SK-N-SH (cell line): ENCODE measurements at regions not wholly inside any gene's neighbourhood (a gene's known extent, or its start where the extent isn't known, plus 50 kb on each side); places are given as distances from the start of the nearest gene placed in this dataset.

Source experiments
- CTCF ChIA-PET: fragments of 300-600, 350-600 bp; formaldehyde crosslinking; extraction: SDS; loops from one replicate; lab custom pipeline; 2021; lab: Yijun Ruan, JAX
- POLR2A ChIA-PET: fragments of 350-600 bp; sonication (Branson Sonifier 250); formaldehyde crosslinking; extraction: SDS; loops from one replicate; lab custom pipeline; 2020; ENCODE audit warnings: antibody characterized with exemption, inconsistent platforms; lab: Yijun Ruan, JAX
- DNase-seq: peaks from one replicate; pipeline ENCODE4 v3.0.0; 2012
- H2AFZ ChIP-seq: fragments of 200-600 bp; sonication (generic); 2 replicates; pipeline ENCODE4 v1.8.1; 2016; ENCODE audit warnings: antibody characterized with exemption, mild to moderate bottlenecking, low read depth
- H3F3A ChIP-seq: fragments of 200-600 bp; sonication (generic); replicated peaks from 2 replicates; pipeline ENCODE3; 2016; ENCODE audit warnings: antibody characterized with exemption, mild to moderate bottlenecking; ENCODE audit not compliant: insufficient read depth
- H3K27ac ChIP-seq, 2 experiments: fragments of 200-500 bp in 1 of 2; fragments of 200-600 bp in 1 of 2; sonication (Bioruptor generic) in 1 of 2; sonication (generic), shearing (Covaris generic) in 1 of 2; 2 replicates each; pipeline versions ENCODE4 v1.5.1 to v1.6.1; 2014 to 2016; ENCODE audit warnings: low read depth in 2 of 2, inconsistent platforms in 1 of 2, low read length in 1 of 2, mild to moderate bottlenecking in 1 of 2, mixed read lengths in 1 of 2
- H3K27me3 ChIP-seq: fragments of 200-600 bp; sonication (generic), shearing (Covaris generic); 2 replicates; pipeline ENCODE4 v1.6.1; 2016; ENCODE audit warnings: mixed run types; ENCODE audit not compliant: insufficient read depth
- H3K36me3 ChIP-seq, 2 experiments: fragments of 200-500 bp in 1 of 2; fragments of 200-600 bp in 1 of 2; sonication (Bioruptor generic) in 1 of 2; sonication (generic) in 1 of 2; replicated peaks in 1 of 2; 2 replicates each; pipeline versions ENCODE3 to v1.5.1; 2014 to 2016; ENCODE audit warnings: low read length in 1 of 2, mild to moderate bottlenecking in 1 of 2; ENCODE audit not compliant: insufficient read depth in 2 of 2, control insufficient read depth in 1 of 2
- H3K4me1 ChIP-seq, 2 experiments: fragments of 200-500 bp in 1 of 2; fragments of 200-600 bp in 1 of 2; sonication (Bioruptor generic) in 1 of 2; sonication (generic), shearing (Covaris generic) in 1 of 2; 2 replicates each; pipeline versions ENCODE4 v1.5.1 to v1.6.1; 2014 to 2016; ENCODE audit warnings: low read depth in 1 of 2, low read length in 1 of 2, mixed run types in 1 of 2; ENCODE audit not compliant: insufficient read depth in 2 of 2, control insufficient read depth in 1 of 2
- H3K4me2 ChIP-seq: fragments of 200-600 bp; sonication (generic), shearing (Covaris generic); 2 replicates; pipeline ENCODE4 v1.6.1; 2017; ENCODE audit warnings: mixed run types
- H3K4me3 ChIP-seq, 2 experiments: fragments of 200-500 bp in 1 of 2; fragments of 200-600 bp in 1 of 2; sonication (Bioruptor generic) in 1 of 2; sonication (generic), shearing (Covaris generic) in 1 of 2; 2 replicates each; pipeline versions ENCODE4 v1.5.1 to v1.8.1; 2014 to 2016; ENCODE audit warnings: low read depth in 2 of 2, inconsistent platforms in 1 of 2, low read length in 1 of 2, mild to moderate bottlenecking in 1 of 2, mixed read lengths in 1 of 2, moderate library complexity in 1 of 2
- H3K79me2 ChIP-seq: fragments of 200-600 bp; sonication (generic); 2 replicates; pipeline ENCODE4 v1.8.1; 2017; ENCODE audit warnings: mild to moderate bottlenecking; ENCODE audit not compliant: insufficient read depth
- H3K9ac ChIP-seq: fragments of 200-600 bp; sonication (generic); 2 replicates; pipeline ENCODE4 v1.6.1; 2017; ENCODE audit warnings: mixed run types
- H3K9me2 ChIP-seq: fragments of 200-600 bp; sonication (generic); 2 replicates; pipeline ENCODE4 v1.6.1; 2017; ENCODE audit warnings: mixed run types
- H3K9me3 ChIP-seq: fragments of 200-600 bp; sonication (generic); 2 replicates; pipeline ENCODE4 v1.6.1; 2017; ENCODE audit warnings: mixed run types, mild to moderate bottlenecking, moderate library complexity
- H4K20me1 ChIP-seq: fragments of 200-600 bp; sonication (generic); 2 replicates; pipeline ENCODE4 v1.6.1; 2017; ENCODE audit warnings: mild to moderate bottlenecking, mixed run types; ENCODE audit not compliant: insufficient read depth
- CHD2 ChIP-seq: fragments of 150-350 bp; IDR thresholded peaks from 2 replicates; pipeline ENCODE4 v1.6.1; 2018; ENCODE audit warnings: low read length; ENCODE audit not compliant: partially characterized antibody
- FOXM1 ChIP-seq: IDR thresholded peaks from 2 replicates; pipeline ENCODE4 v1.4.0; 2012; ENCODE audit warnings: low read depth, mild to moderate bottlenecking
- IRF3 ChIP-seq: fragments of 150-350 bp; IDR thresholded peaks from 2 replicates; pipeline ENCODE4 v1.6.1; 2016; ENCODE audit warnings: mild to moderate bottlenecking, low read depth, low read length
- MEF2A ChIP-seq: IDR thresholded peaks from 2 replicates; pipeline ENCODE4 v1.4.0; 2012; ENCODE audit warnings: low read depth, borderline replicate concordance
- PBX3 ChIP-seq: IDR thresholded peaks from 2 replicates; pipeline ENCODE4; 2012
- RAD21 ChIP-seq: IDR thresholded peaks from 2 replicates; pipeline ENCODE4 v1.6.1; 2012; ENCODE audit warnings: mild to moderate bottlenecking, low read length
- RCOR1 ChIP-seq: fragments of 150-350 bp; IDR thresholded peaks from 2 replicates; pipeline ENCODE4 v1.6.1; 2017; ENCODE audit warnings: antibody characterized with exemption, low read length
- RFX5 ChIP-seq: IDR thresholded peaks from 2 replicates; pipeline ENCODE4 v1.6.1; 2012; ENCODE audit warnings: mild to moderate bottlenecking, improper control_type of control experiment, low read length
- RXRA ChIP-seq: IDR thresholded peaks from 2 replicates; pipeline ENCODE4 v1.4.0; 2012; ENCODE audit warnings: low read depth, mild to moderate bottlenecking, borderline replicate concordance
- SIN3A ChIP-seq: IDR thresholded peaks from 2 replicates; pipeline ENCODE4 v1.6.1; 2012; ENCODE audit warnings: low read depth, mild to moderate bottlenecking, low read length, moderate library complexity, borderline replicate concordance
- SMC3 ChIP-seq: IDR thresholded peaks from 2 replicates; pipeline ENCODE4 v1.6.1; 2012; ENCODE audit warnings: low read depth, low read length, improper control_type of control experiment
- TAF1 ChIP-seq: IDR thresholded peaks from 2 replicates; pipeline ENCODE4 v1.6.1; 2012; ENCODE audit warnings: low read depth, mild to moderate bottlenecking, low read length, moderate library complexity, borderline replicate concordance
- TCF12 ChIP-seq: IDR thresholded peaks from 2 replicates; pipeline ENCODE4 v1.4.0; 2012
- YY1 ChIP-seq: IDR thresholded peaks from 2 replicates; pipeline ENCODE4 v1.4.0; 2012; ENCODE audit warnings: low read depth, mild to moderate bottlenecking
- WGBS: methylation state at CpG from one replicate; pipeline ENCODE4 v1.1.6; 2017; ENCODE audit warnings: low lambda C conversion rate; 5-methylcytosine and 5-hydroxymethylcytosine counted together
- TF ChIP-seq, protein P1 (sequence below): IDR thresholded peaks from 2 replicates; pipeline ENCODE4 v1.4.0; 2012; ENCODE audit warnings: low read depth, borderline replicate concordance
- TF ChIP-seq, protein P2 (sequence below): IDR thresholded peaks from 2 replicates; pipeline ENCODE4 v1.4.0; 2012; ENCODE audit warnings: low read depth, borderline replicate concordance

GRCh38 chr2:117603567-117603966, 210.9 kb upstream of the DDX18 start (continued):
- TF ChIP-seq, protein P1, sequence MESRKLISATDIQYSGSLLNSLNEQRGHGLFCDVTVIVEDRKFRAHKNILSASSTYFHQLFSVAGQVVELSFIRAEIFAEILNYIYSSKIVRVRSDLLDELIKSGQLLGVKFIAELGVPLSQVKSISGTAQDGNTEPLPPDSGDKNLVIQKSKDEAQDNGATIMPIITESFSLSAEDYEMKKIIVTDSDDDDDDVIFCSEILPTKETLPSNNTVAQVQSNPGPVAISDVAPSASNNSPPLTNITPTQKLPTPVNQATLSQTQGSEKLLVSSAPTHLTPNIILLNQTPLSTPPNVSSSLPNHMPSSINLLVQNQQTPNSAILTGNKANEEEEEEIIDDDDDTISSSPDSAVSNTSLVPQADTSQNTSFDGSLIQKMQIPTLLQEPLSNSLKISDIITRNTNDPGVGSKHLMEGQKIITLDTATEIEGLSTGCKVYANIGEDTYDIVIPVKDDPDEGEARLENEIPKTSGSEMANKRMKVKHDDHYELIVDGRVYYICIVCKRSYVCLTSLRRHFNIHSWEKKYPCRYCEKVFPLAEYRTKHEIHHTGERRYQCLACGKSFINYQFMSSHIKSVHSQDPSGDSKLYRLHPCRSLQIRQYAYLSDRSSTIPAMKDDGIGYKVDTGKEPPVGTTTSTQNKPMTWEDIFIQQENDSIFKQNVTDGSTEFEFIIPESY, result no peak
- no peak for TF ChIP-seq RAD21

DNA sequence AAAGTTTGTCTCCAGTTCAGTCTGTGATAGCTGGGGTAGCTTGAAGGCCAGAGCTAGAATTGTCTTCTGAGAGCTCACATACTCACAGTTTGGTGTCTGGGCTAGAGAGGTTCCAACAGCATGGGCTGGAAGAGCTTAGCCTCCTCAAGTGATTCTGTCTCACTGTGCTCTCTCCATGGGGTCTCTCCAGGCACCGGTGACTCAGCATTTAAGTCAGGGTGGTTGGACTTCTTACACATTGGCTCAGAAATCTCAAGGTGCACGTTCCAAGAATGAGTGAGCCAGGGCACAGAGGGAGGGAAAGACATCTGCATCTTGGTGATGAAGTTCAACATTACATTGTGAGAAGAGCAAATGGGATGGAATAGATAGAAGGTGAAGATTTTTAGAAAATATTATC, 207.3 kb upstream of the DDX18 start:
- Histone ChIP-seq H2AFZ (no peak overlapping the region), H3K4me2 (no peak overlapping the region), H3K9me3 (no peaks in the 10 kb centered on the region), H4K20me1 (no peaks in the 10 kb centered on the region), H3K4me3 (no peak overlapping the region), H3K36me3 (no peaks in the 10 kb centered on the region), H3K9me2 (no peaks in the 10 kb centered on the region), H3K79me2 (no peaks in the 10 kb centered on the region), H3K27me3 (no peaks in the 10 kb centered on the region), H3K4me1 (peaks cover 0 to 3% of the 10 kb centered on the region in 2 experiments; a peak in 1 of 4 replicates), H3K9ac (no peak overlapping the region), H3K27ac (no peak overlapping the region), H3F3A (no peaks in the 10 kb centered on the region)
- DNase-seq, result no peak
- TF ChIP-seq RCOR1 (no peak), CHD2 (no peak), SMC3 (no peak), FOXM1 (no peak), PBX3 (no peak), RFX5 (no peak)
- TF ChIP-seq, protein P2, sequence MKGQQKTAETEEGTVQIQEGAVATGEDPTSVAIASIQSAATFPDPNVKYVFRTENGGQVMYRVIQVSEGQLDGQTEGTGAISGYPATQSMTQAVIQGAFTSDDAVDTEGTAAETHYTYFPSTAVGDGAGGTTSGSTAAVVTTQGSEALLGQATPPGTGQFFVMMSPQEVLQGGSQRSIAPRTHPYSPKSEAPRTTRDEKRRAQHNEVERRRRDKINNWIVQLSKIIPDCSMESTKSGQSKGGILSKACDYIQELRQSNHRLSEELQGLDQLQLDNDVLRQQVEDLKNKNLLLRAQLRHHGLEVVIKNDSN, result no peak
- TF ChIP-seq, protein P1, result no peak
- ChIA-PET CTCF (no interaction called here), POLR2A (no interaction called here)
- 20% methylated on average over 2 of the region's 2 CpGs for WGBS

DNA sequence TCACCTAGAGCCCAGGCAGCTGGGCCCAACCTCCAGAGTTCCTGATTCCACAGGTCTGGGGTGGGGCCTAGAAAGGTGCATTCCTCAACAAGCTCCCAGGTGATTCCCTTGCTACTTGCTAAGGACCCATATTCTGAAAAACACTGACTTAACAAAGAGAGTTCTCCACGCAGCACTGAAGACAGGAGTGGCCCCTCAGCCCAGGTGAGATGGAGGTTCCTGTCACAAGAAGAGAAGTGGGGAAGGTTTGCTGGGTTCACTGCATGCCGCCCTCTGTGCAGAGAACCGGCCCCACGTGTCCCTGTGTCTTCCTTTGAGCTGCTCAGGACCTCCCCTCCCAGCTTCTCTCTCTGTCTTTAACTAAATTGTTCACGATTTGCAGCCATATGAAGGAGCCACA, 201.4 kb upstream of the DDX18 start:
- H3K4me1 ChIP-seq, result peaks cover 0 to 2% of the 10 kb centered on the region in 2 experiments; a peak in 1 of 4 replicates
- TF ChIP-seq YY1, result no peak
- no peak for TF ChIP-seq RXRA
- TF ChIP-seq TAF1, result no peak
- TF ChIP-seq TCF12, result no peak
- no peak for TF ChIP-seq RCOR1
- TF ChIP-seq PBX3, result no peak
- no peak for TF ChIP-seq SMC3
- TF ChIP-seq MEF2A, result no peak
- no peak for TF ChIP-seq SIN3A
- no peak for TF ChIP-seq IRF3

More for the DNA sequence above, 201.4 kb upstream of the DDX18 start:
- Histone ChIP-seq H3K36me3 (no peaks in the 10 kb centered on the region), H3K79me2 (no peaks in the 10 kb centered on the region), H3K9ac (no peak overlapping the region), H3K4me2 (no peak overlapping the region), H3K9me3 (no peaks in the 10 kb centered on the region), H2AFZ (no peak overlapping the region), H3K9me2 (no peaks in the 10 kb centered on the region), H3F3A (no peaks in the 10 kb centered on the region), H4K20me1 (no peaks in the 10 kb centered on the region), H3K27me3 (no peaks in the 10 kb centered on the region), H3K27ac (no peak overlapping the region), H3K4me3 (no peak overlapping the region)
- no peak for DNase-seq
- ChIA-PET CTCF (no interaction called here), POLR2A (no interaction called here)
- 40% methylated on average over 2 of the region's 5 CpGs for WGBS
